LNCaP clone FGC (cell line): ENCODE measurements at regions not wholly inside any gene's neighbourhood (a gene's known extent, or its start where the extent isn't known, plus 50 kb on each side); places are given as distances from the start of the nearest gene placed in this dataset.

Source experiments
- DNase-seq: peaks from one replicate; pipeline ENCODE4 v3.0.0-alpha.2; 2011; ENCODE audit warnings: low read depth
- H3K4me3 ChIP-seq: 2 replicates; pipeline ENCODE4 v1.5.1; 2011; ENCODE audit warnings: mild to moderate bottlenecking, low read depth, low read length, control low read depth
- CTCF ChIP-seq: IDR thresholded peaks from 2 replicates; pipeline ENCODE4 v1.5.1; 2012; ENCODE audit warnings: mild to moderate bottlenecking; ENCODE audit not compliant: control insufficient read depth, insufficient read depth; ENCODE audit errors: extremely low read depth

DNA sequence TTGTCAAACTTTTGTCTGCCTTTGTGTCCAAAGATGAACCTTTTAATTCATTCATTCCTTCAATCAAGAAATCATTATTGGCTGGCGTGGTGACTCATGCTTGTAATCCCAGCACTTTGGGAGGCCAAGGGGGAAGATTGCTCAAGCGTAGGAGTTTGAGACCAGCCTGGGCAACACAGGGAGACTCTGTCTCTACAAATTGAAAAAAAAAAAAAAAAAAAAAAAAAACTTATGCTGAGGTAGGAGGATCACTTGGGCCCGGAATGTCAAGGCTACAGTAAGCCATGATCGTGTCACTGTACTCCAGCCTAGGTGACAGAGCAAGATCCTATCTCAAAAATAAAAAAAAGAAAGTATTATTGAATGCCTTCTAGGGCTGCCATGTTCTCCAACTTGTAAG lies 51.3 kb upstream of the CXADR start:
- no peak overlapping the region for H3K4me3 ChIP-seq
- TF ChIP-seq CTCF, result no peak
- DNase-seq, result no peak

- H3K4me3 ChIP-seq, result no peak overlapping the region
- DNase-seq, result no peak
- no peak for TF ChIP-seq CTCF
These were observed 50.4 kb upstream of the CXADR start for GRCh38 chr21:17462276-17462981.
